H1 (cell line): ENCODE measurements at regions not wholly inside any gene's neighbourhood (a gene's known extent, or its start where the extent isn't known, plus 50 kb on each side); places are given as distances from the start of the nearest gene placed in this dataset.

Experiments used
- CTCF ChIA-PET: fragments of 300-600 bp; sonication (Branson Sonifier 250); formaldehyde crosslinking; loops from one replicate; lab custom pipeline; 2021; ENCODE audit not compliant: partially characterized antibody; lab: Charles Lee
- POLR2A ChIA-PET: fragments of 300-600 bp; sonication (Branson Sonifier 250); formaldehyde crosslinking; loops from one replicate; lab custom pipeline; 2021; ENCODE audit warnings: inconsistent platforms; ENCODE audit not compliant: partially characterized antibody; lab: Charles Lee
- DNase-seq, 2 experiments: peaks; one replicate each; pipeline versions ENCODE4 v3.0.0 to v3.0.0-alpha.2; 2010 to 2022; ENCODE audit warnings: low spot score in 2 of 2, low read depth in 1 of 2, mixed read lengths in 1 of 2
- FAIRE-seq: peaks from 2 replicates; lab custom pipeline; 2011; peaks lifted over from hg19 to GRCh38; lab: Jason Lieb, UNC
- H2AFZ ChIP-seq: 2 replicates; pipeline ENCODE4 v1.8.1; 2012; ENCODE audit warnings: low read length, inconsistent platforms
- H2AK5ac ChIP-seq: 2 replicates; pipeline ENCODE4 v1.6.1; 2013; ENCODE audit warnings: low read depth, low read length
- H2BK120ac ChIP-seq: replicated peaks from 2 replicates; pipeline ENCODE3; 2013; ENCODE audit warnings: low read depth, low read length, inconsistent platforms
- H2BK12ac ChIP-seq: 2 replicates; pipeline ENCODE4 v1.6.1; 2013; ENCODE audit warnings: low read depth, low read length
- H2BK15ac ChIP-seq: 2 replicates; pipeline ENCODE4 v1.6.1; 2013; ENCODE audit warnings: low read length
- H2BK20ac ChIP-seq: 2 replicates; pipeline ENCODE4 v1.6.1; 2013; ENCODE audit warnings: low read length
- H2BK5ac ChIP-seq: 2 replicates; pipeline ENCODE4 v1.6.1; 2013; ENCODE audit warnings: low read depth, low read length
- H3K14ac ChIP-seq: 2 replicates; pipeline ENCODE4 v1.6.1; 2013; ENCODE audit warnings: inconsistent platforms; ENCODE audit not compliant: insufficient read length
- H3K18ac ChIP-seq: 2 replicates; pipeline ENCODE4 v1.6.1; 2013; ENCODE audit warnings: low read length; ENCODE audit errors: extremely low read depth
- H3K23ac ChIP-seq: 2 replicates; pipeline ENCODE4 v1.6.1; 2013; ENCODE audit warnings: inconsistent platforms; ENCODE audit not compliant: insufficient read length
- H3K23me2 ChIP-seq: 2 replicates; pipeline ENCODE4 v1.6.1; 2013; ENCODE audit warnings: low read depth, low read length
- H3K27ac ChIP-seq: 2 replicates; pipeline ENCODE4 v1.6.1; 2011; ENCODE audit warnings: low read depth, low read length, inconsistent platforms
- H3K27me3 ChIP-seq, 4 experiments: replicated peaks in 1 of 4; 1 replicate in 1 of 4; 2 replicates in 3 of 4; pipeline versions ENCODE4 v1.6.1 to v1.8.1; 2011 to 2013; ENCODE audit warnings: low read length in 3 of 4, mild to moderate bottlenecking in 3 of 4, inconsistent platforms in 2 of 4, mixed read lengths in 2 of 4, moderate library complexity in 1 of 4; ENCODE audit not compliant: control insufficient read depth in 3 of 4, insufficient read depth in 3 of 4; ENCODE audit errors: extremely low read depth in 1 of 4
- H3K36me3 ChIP-seq, 4 experiments: 2 replicates each; pipeline versions ENCODE4 v1.6.1 to v1.8.1; 2011 to 2013; ENCODE audit warnings: mild to moderate bottlenecking in 4 of 4, low read length in 3 of 4, moderate library complexity in 2 of 4, control low read depth in 1 of 4, inconsistent platforms in 1 of 4; ENCODE audit not compliant: insufficient read depth in 4 of 4, control insufficient read depth in 2 of 4
- H3K4ac ChIP-seq: replicated peaks from 2 replicates; pipeline ENCODE3; 2013; ENCODE audit warnings: low read length, low read depth, mixed read lengths, inconsistent platforms; ENCODE audit not compliant: insufficient read length
- H3K4me1 ChIP-seq, 4 experiments: replicated peaks in 1 of 4; 1 replicate in 1 of 4; 2 replicates in 3 of 4; pipeline versions ENCODE4 v1.6.1 to v1.8.1; 2011 to 2013; ENCODE audit warnings: low read length in 3 of 4, inconsistent platforms in 2 of 4, mixed read lengths in 1 of 4; ENCODE audit not compliant: insufficient read depth in 4 of 4, control insufficient read depth in 3 of 4
- H3K4me2 ChIP-seq, 2 experiments: 2 replicates each; pipeline versions ENCODE4 v1.6.1 to v1.8.1; 2011 to 2013; ENCODE audit warnings: low read depth in 2 of 2, low read length in 2 of 2, control low read depth in 1 of 2, inconsistent platforms in 1 of 2, mild to moderate bottlenecking in 1 of 2; ENCODE audit not compliant: insufficient read depth in 1 of 2
- H3K4me3 ChIP-seq, 4 experiments: fragments of 200-600, 300-600 bp in 1 of 4; sonication (generic), shearing (Covaris generic), sonication (Bioruptor Twin) in 1 of 4; 2 replicates each; pipeline versions ENCODE4 v1.5.1 to v1.8.1; 2011 to 2016; ENCODE audit warnings: low read length in 4 of 4, low read depth in 3 of 4, control low read depth in 2 of 4, inconsistent platforms in 2 of 4, mild to moderate bottlenecking in 2 of 4, mixed read lengths in 1 of 4, moderate library complexity in 1 of 4; ENCODE audit not compliant: insufficient read depth in 2 of 4; ENCODE audit errors: extremely low read depth in 1 of 4
- H3K56ac ChIP-seq: replicated peaks from 2 replicates; pipeline ENCODE3; 2013; ENCODE audit warnings: low read depth, mild to moderate bottlenecking, mixed read lengths, low read length, inconsistent platforms; ENCODE audit not compliant: insufficient read length
- H3K79me1 ChIP-seq: 2 replicates; pipeline ENCODE4 v1.6.1; 2013; ENCODE audit warnings: low read depth, low read length, control low read depth
- H3K79me2 ChIP-seq, 2 experiments: 2 replicates each; pipeline versions ENCODE4 v1.6.1 to v1.8.1; 2012 to 2013; ENCODE audit warnings: low read length in 2 of 2, mild to moderate bottlenecking in 2 of 2, inconsistent platforms in 1 of 2; ENCODE audit not compliant: insufficient read depth in 2 of 2, control insufficient read depth in 1 of 2
- H3K9ac ChIP-seq, 4 experiments: replicated peaks in 1 of 4; 1 replicate in 1 of 4; 2 replicates in 3 of 4; pipeline versions ENCODE4 v1.6.1 to v1.8.1; 2011 to 2013; ENCODE audit warnings: low read depth in 3 of 4, low read length in 3 of 4, control low read depth in 2 of 4, mild to moderate bottlenecking in 2 of 4, moderate library complexity in 2 of 4, inconsistent platforms in 1 of 4; ENCODE audit errors: extremely low read depth in 1 of 4
- H3K9me3 ChIP-seq, 2 experiments: 2 replicates each; pipeline versions ENCODE4 v1.6.1 to v1.8.1; 2012 to 2013; ENCODE audit warnings: mild to moderate bottlenecking in 2 of 2, moderate library complexity in 2 of 2, control low read depth in 1 of 2, inconsistent platforms in 1 of 2, low read depth in 1 of 2, low read length in 1 of 2, mixed read lengths in 1 of 2; ENCODE audit not compliant: insufficient read depth in 2 of 2
- H4K20me1 ChIP-seq, 2 experiments: replicated peaks in 1 of 2; 2 replicates each; pipeline versions ENCODE3 to v1.8.1; 2011 to 2013; ENCODE audit warnings: inconsistent platforms in 2 of 2, low read length in 2 of 2, mild to moderate bottlenecking in 1 of 2; ENCODE audit not compliant: insufficient read depth in 2 of 2, control insufficient read depth in 1 of 2
- H4K5ac ChIP-seq: 2 replicates; pipeline ENCODE4 v1.6.1; 2013; ENCODE audit warnings: low read length, low read depth, mixed read lengths, inconsistent platforms; ENCODE audit not compliant: insufficient read length
- H4K8ac ChIP-seq: 2 replicates; pipeline ENCODE4 v1.8.0; 2013; ENCODE audit warnings: mild to moderate bottlenecking, moderate library complexity, low read length, inconsistent platforms; ENCODE audit not compliant: insufficient read depth; ENCODE audit errors: extremely low read depth
- H4K91ac ChIP-seq: replicated peaks from 2 replicates; pipeline ENCODE3; 2013; ENCODE audit warnings: low read length, mixed read lengths, inconsistent platforms; ENCODE audit not compliant: insufficient read length
- BCL11A ChIP-seq, 2 experiments: IDR thresholded peaks; one replicate each; pipeline ENCODE4 v1.6.1; 2011; ENCODE audit warnings: low read depth in 2 of 2, low read length in 2 of 2, mild to moderate bottlenecking in 2 of 2
- BRCA1 ChIP-seq: IDR thresholded peaks from 2 replicates; pipeline ENCODE4 v1.6.1; 2012; ENCODE audit warnings: low read depth, low read length, improper control_type of control experiment
- EGR1 ChIP-seq: IDR thresholded peaks from 2 replicates; pipeline ENCODE4 v1.6.1; 2011; ENCODE audit warnings: low read depth, low read length, borderline replicate concordance
- JUND ChIP-seq: IDR thresholded peaks from 2 replicates; pipeline ENCODE4 v1.6.1; 2011; ENCODE audit warnings: mild to moderate bottlenecking, improper control_type of control experiment, low read length
- MAX ChIP-seq: IDR thresholded peaks from 2 replicates; pipeline ENCODE4 v1.6.1; 2012; ENCODE audit warnings: inconsistent platforms
- POU5F1 ChIP-seq: IDR thresholded peaks from 2 replicates; pipeline ENCODE4 v1.6.1; 2011; ENCODE audit warnings: low read depth, mild to moderate bottlenecking, low read length, moderate library complexity
- TBP ChIP-seq: IDR thresholded peaks from 2 replicates; pipeline ENCODE4 v1.6.1; 2011; ENCODE audit warnings: low read depth, low read length, improper control_type of control experiment
- ZNF274 ChIP-seq: IDR thresholded peaks from 2 replicates; pipeline ENCODE4 v1.7.0; 2012; ENCODE audit warnings: low read length, borderline replicate concordance; ENCODE audit errors: extremely low read depth
- WGBS, 2 experiments: shearing (Covaris generic) in 1 of 2; methylation state at CpG; one replicate each; pipeline versions ENCODE4 v1.1.6 to v1.1.7; 2013 to 2015; ENCODE audit warnings: low lambda C conversion rate in 2 of 2, mixed read lengths in 2 of 2, inconsistent platforms in 1 of 2, low coverage in 1 of 2, missing lambda C conversion rate in 1 of 2; ENCODE audit not compliant: insufficient replicate concordance in 2 of 2, insufficient coverage in 1 of 2, insufficient read length in 1 of 2; ENCODE audit errors: extremely low coverage in 1 of 2, missing lambda C conversion rate in 1 of 2; 5-methylcytosine and 5-hydroxymethylcytosine counted together
- TF ChIP-seq, protein P1 (sequence below): IDR thresholded peaks from 2 replicates; pipeline ENCODE4 v1.6.1; 2011; ENCODE audit warnings: low read depth, mild to moderate bottlenecking, low read length; ENCODE audit not compliant: insufficient read depth
- TF ChIP-seq, protein P2 (sequence below), 3 experiments: IDR thresholded peaks; 1 replicate in 2 of 3; 2 replicates in 1 of 3; pipeline versions ENCODE4 v1.5.1 to v1.6.1; 2011; ENCODE audit warnings: low read length in 3 of 3, mild to moderate bottlenecking in 3 of 3, inconsistent platforms in 2 of 3, low read depth in 1 of 3, moderate library complexity in 1 of 3; ENCODE audit not compliant: insufficient read depth in 1 of 3; ENCODE audit errors: control extremely low read depth in 1 of 3

DNA sequence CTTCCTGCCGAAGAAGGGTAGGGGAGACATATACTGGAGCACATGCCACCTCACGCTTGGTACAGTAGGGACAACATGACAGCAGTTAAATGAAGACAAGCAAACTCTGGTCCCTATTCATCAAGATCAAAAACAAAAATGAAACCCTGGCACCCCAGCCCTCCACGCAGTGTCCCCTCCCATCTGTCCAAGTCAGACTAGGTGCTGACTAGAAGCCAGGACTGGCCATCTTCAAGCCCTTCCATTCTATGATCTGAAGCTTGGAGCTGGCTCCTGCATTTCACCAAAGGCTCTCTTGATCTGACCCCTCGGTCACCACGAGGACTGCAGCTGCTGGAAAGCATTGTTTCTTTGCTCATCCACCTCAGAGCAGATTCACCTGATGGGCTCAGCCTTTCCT, 158.9 kb upstream of the GGTLC1 start:
- Histone ChIP-seq H4K8ac (no peak overlapping the region), H3K4me2 (no peak overlapping the region), H3K4me1 (no peaks in the 10 kb centered on the region), H3K56ac (no peak overlapping the region), H3K23me2 (no peaks in the 10 kb centered on the region), H3K9ac (no peak overlapping the region), H2AK5ac (no peak overlapping the region), H3K23ac (no peak overlapping the region), H3K27ac (no peak overlapping the region), H3K4ac (no peak overlapping the region), H3K9me3 (no peaks in the 10 kb centered on the region), H2BK12ac (no peak overlapping the region), H3K4me3 (no peak overlapping the region), H3K14ac (no peak overlapping the region), H2AFZ (no peak overlapping the region), H2BK15ac (no peak overlapping the region), H4K5ac (no peak overlapping the region), H2BK20ac (no peak overlapping the region), H3K36me3 (no peaks in the 10 kb centered on the region), H4K20me1 (no peaks in the 10 kb centered on the region), H3K79me2 (no peaks in the 10 kb centered on the region), H3K27me3 (no peaks in the 10 kb centered on the region), H3K18ac (no peak overlapping the region), H3K79me1 (no peaks in the 10 kb centered on the region), H4K91ac (no peak overlapping the region), H2BK120ac (no peak overlapping the region), H2BK5ac (no peak overlapping the region)
- CTCF ChIA-PET: interaction anchor here (1.0 to 6.4 kb wide), 2 partner anchors 8 to 14 kb away, joined by 3 to 89 read pairs; no protein-coding TSS in a partner anchor
- POLR2A ChIA-PET: no interaction called here
- WGBS, 2 experiments: 92% methylated on average over 3 of the region's 5 CpGs; no CpG with 5 or more reads in 1 of the 2 experiments
- no peak for FAIRE-seq
- no peak for DNase-seq
- TF ChIP-seq, protein P1, sequence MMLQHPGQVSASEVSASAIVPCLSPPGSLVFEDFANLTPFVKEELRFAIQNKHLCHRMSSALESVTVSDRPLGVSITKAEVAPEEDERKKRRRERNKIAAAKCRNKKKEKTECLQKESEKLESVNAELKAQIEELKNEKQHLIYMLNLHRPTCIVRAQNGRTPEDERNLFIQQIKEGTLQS: no peak
- no peak for TF ChIP-seq POU5F1
- TF ChIP-seq BCL11A (IDR thresholded peaks at IDR 0.05; ENCODE audit: low read depth in 2 of 2, low read length in 2 of 2): no peak
- TF ChIP-seq, protein P2, sequence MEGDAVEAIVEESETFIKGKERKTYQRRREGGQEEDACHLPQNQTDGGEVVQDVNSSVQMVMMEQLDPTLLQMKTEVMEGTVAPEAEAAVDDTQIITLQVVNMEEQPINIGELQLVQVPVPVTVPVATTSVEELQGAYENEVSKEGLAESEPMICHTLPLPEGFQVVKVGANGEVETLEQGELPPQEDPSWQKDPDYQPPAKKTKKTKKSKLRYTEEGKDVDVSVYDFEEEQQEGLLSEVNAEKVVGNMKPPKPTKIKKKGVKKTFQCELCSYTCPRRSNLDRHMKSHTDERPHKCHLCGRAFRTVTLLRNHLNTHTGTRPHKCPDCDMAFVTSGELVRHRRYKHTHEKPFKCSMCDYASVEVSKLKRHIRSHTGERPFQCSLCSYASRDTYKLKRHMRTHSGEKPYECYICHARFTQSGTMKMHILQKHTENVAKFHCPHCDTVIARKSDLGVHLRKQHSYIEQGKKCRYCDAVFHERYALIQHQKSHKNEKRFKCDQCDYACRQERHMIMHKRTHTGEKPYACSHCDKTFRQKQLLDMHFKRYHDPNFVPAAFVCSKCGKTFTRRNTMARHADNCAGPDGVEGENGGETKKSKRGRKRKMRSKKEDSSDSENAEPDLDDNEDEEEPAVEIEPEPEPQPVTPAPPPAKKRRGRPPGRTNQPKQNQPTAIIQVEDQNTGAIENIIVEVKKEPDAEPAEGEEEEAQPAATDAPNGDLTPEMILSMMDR (IDR thresholded peaks at IDR 0.05; ENCODE audit: control extremely low read depth in 1 of 3, insufficient read depth in 1 of 3, low read depth in 1 of 3, low read length in 3 of 3): no peak
- no peak for TF ChIP-seq MAX
- TF ChIP-seq JUND: no peak
- no peak for TF ChIP-seq EGR1
- no peak for TF ChIP-seq ZNF274
- no peak for TF ChIP-seq BRCA1
- no peak for TF ChIP-seq TBP
